Endothelial cell (in vitro differentiated cells): ENCODE measurements at regions not wholly inside any gene's neighbourhood (a gene's known extent, or its start where the extent isn't known, plus 50 kb on each side); places are given as distances from the start of the nearest gene placed in this dataset.
A peak's percentile ranks its signal among the peaks of the same experiment; 100 is the strongest.

Source experiments
- DNase-seq: peaks from one replicate; pipeline ENCODE4 v3.0.0; 2021; ENCODE audit warnings: low spot score
- H3K27ac Mint-ChIP-seq: one replicate; pipeline ENCODE4 v1.8.0; 2021; ENCODE audit warnings: mixed read lengths, inconsistent platforms; ENCODE audit not compliant: unreplicated experiment
- H3K27me3 Mint-ChIP-seq: one replicate; pipeline ENCODE4 v1.8.0; 2021; ENCODE audit warnings: mild to moderate bottlenecking, moderate library complexity, mixed read lengths, inconsistent platforms; ENCODE audit not compliant: unreplicated experiment
- H3K36me3 Mint-ChIP-seq: one replicate; pipeline ENCODE4 v1.8.0; 2021; ENCODE audit warnings: mild to moderate bottlenecking, low read depth, mixed read lengths, inconsistent platforms; ENCODE audit not compliant: unreplicated experiment
- H3K4me1 Mint-ChIP-seq: one replicate; pipeline ENCODE4 v1.8.0; 2021; ENCODE audit warnings: mild to moderate bottlenecking, mixed read lengths, inconsistent platforms; ENCODE audit not compliant: unreplicated experiment
- H3K4me3 Mint-ChIP-seq: one replicate; pipeline ENCODE4 v1.8.0; 2021; ENCODE audit warnings: mild to moderate bottlenecking, mixed read lengths, inconsistent platforms; ENCODE audit not compliant: unreplicated experiment
- H3K9me3 Mint-ChIP-seq: one replicate; pipeline ENCODE4 v1.8.0; 2021; ENCODE audit warnings: mixed read lengths, inconsistent platforms; ENCODE audit not compliant: unreplicated experiment
- CTCF ChIP-seq: fragments of 200-600 bp; sonication (generic); IDR thresholded peaks from one replicate; pipeline ENCODE4 v1.5.0; 2021; ENCODE audit warnings: antibody characterized with exemption; ENCODE audit not compliant: unreplicated experiment

- H3K9me3 Mint-ChIP-seq = no peaks in the 10 kb centered on the region
- TF ChIP-seq CTCF = no peak
- peaks cover 55% of the 10 kb centered on the region for H3K4me1 Mint-ChIP-seq
- no peak overlapping the region for H3K27ac Mint-ChIP-seq
- DNase-seq = no peak
- H3K27me3 Mint-ChIP-seq = no peaks in the 10 kb centered on the region
- no peaks in the 10 kb centered on the region for H3K36me3 Mint-ChIP-seq
- H3K4me3 Mint-ChIP-seq = no peak overlapping the region
Measured at GRCh38 chr15:81940467-81941451, 105.1 kb downstream of the MEX3B start.

- no peak overlapping the region for H3K27ac Mint-ChIP-seq
- TF ChIP-seq CTCF = peak; percentile 98
- H3K4me3 Mint-ChIP-seq = no peak overlapping the region
- H3K9me3 Mint-ChIP-seq = no peaks in the 10 kb centered on the region
- H3K4me1 Mint-ChIP-seq = peaks cover 46% of the 10 kb centered on the region
- no peaks in the 10 kb centered on the region for H3K36me3 Mint-ChIP-seq
- DNase-seq = peak; percentile 44
- H3K27me3 Mint-ChIP-seq = no peaks in the 10 kb centered on the region
Measured at GRCh38 chr15:81939604-81940440, 106.0 kb downstream of the MEX3B start.

GRCh38 chr15:81937189-81937588 is 108.6 kb downstream of the MEX3B start:
- TF ChIP-seq CTCF = no peak
- H3K27ac Mint-ChIP-seq = no peak overlapping the region
- no peak overlapping the region for H3K4me3 Mint-ChIP-seq
- H3K36me3 Mint-ChIP-seq = no peaks in the 10 kb centered on the region
- H3K4me1 Mint-ChIP-seq = peaks cover 26% of the 10 kb centered on the region
- DNase-seq = no peak
- H3K27me3 Mint-ChIP-seq = no peaks in the 10 kb centered on the region
- H3K9me3 Mint-ChIP-seq = no peaks in the 10 kb centered on the region

GRCh38 chr15:81930582-81931369 is 115.0 kb downstream of the MEX3B start:
- no peak for TF ChIP-seq CTCF
- no peak overlapping the region for H3K4me3 Mint-ChIP-seq
- no peak overlapping the region for H3K27ac Mint-ChIP-seq
- DNase-seq = no peak
- H3K36me3 Mint-ChIP-seq = no peaks in the 10 kb centered on the region
- no peaks in the 10 kb centered on the region for H3K4me1 Mint-ChIP-seq
- no peaks in the 10 kb centered on the region for H3K9me3 Mint-ChIP-seq
- no peaks in the 10 kb centered on the region for H3K27me3 Mint-ChIP-seq
